Karpas-422 (cell line): ENCODE measurements at regions not wholly inside any gene's neighbourhood (a gene's known extent, or its start where the extent isn't known, plus 50 kb on each side); places are given as distances from the start of the nearest gene placed in this dataset.
"Not testable (repeated sequence)": the region's sequence is repeated elsewhere in the genome, so short reads cannot be mapped to it uniquely, and the experiment has no call there.

Experiments used
- DNase-seq: peaks from one replicate; pipeline ENCODE4 v3.0.0-alpha.2; 2015
- H2AFZ ChIP-seq: fragments of 200-600 bp; sonication (generic); 2 replicates; pipeline ENCODE4 v1.6.1; 2014; ENCODE audit warnings: antibody characterized with exemption, low read length, mixed read lengths
- H3K27ac ChIP-seq: fragments of 200-600 bp; sonication (generic); 2 replicates; pipeline ENCODE4 v1.5.1; 2014; ENCODE audit warnings: mild to moderate bottlenecking, low read length, moderate library complexity
- H3K27me3 ChIP-seq: fragments of 200-600 bp; sonication (generic); 2 replicates; pipeline ENCODE4 v1.6.1; 2014; ENCODE audit warnings: low read length, mixed read lengths
- H3K36me3 ChIP-seq: fragments of 200-600 bp; sonication (generic); 2 replicates; pipeline ENCODE4 v1.6.1; 2014; ENCODE audit warnings: low read length, mixed read lengths; ENCODE audit not compliant: insufficient read depth
- H3K4me1 ChIP-seq: fragments of 200-600 bp; sonication (generic); 2 replicates; pipeline ENCODE4 v1.6.1; 2014; ENCODE audit warnings: mild to moderate bottlenecking, low read length, mixed read lengths
- H3K4me2 ChIP-seq: fragments of 200-600 bp; sonication (generic); 2 replicates; pipeline ENCODE4 v1.6.1; 2014; ENCODE audit warnings: low read length, low read depth, mild to moderate bottlenecking; ENCODE audit not compliant: poor library complexity, severe bottlenecking
- H3K4me3 ChIP-seq: fragments of 200-600 bp; sonication (generic); 2 replicates; pipeline ENCODE4 v1.5.1; 2014; ENCODE audit warnings: mild to moderate bottlenecking, antibody characterized with exemption, low read length, mixed read lengths
- H3K79me2 ChIP-seq: fragments of 200-600 bp; sonication (generic); 2 replicates; pipeline ENCODE4 v1.6.1; 2014; ENCODE audit warnings: mild to moderate bottlenecking, low read length, mixed read lengths
- H3K9ac ChIP-seq: fragments of 200-600 bp; sonication (generic); 2 replicates; pipeline ENCODE4 v1.6.0; 2014; ENCODE audit warnings: low read length
- H3K9me2 ChIP-seq: fragments of 200-600 bp; sonication (generic), shearing (Covaris generic); replicated peaks from 2 replicates; pipeline ENCODE4 v1.6.0; 2014; ENCODE audit warnings: mild to moderate bottlenecking, low read length, moderate library complexity; ENCODE audit not compliant: insufficient read depth
- H3K9me3 ChIP-seq: fragments of 300-700, 200-600 bp; sonication (generic); 2 replicates; pipeline ENCODE4 v1.6.1; 2014; ENCODE audit warnings: low read length, mixed read lengths
- H4K20me1 ChIP-seq: fragments of 200-600 bp; sonication (generic); 2 replicates; pipeline ENCODE4 v1.6.1; 2014; ENCODE audit warnings: mild to moderate bottlenecking, antibody characterized with exemption, low read length, low read depth; ENCODE audit not compliant: insufficient read depth

DNA sequence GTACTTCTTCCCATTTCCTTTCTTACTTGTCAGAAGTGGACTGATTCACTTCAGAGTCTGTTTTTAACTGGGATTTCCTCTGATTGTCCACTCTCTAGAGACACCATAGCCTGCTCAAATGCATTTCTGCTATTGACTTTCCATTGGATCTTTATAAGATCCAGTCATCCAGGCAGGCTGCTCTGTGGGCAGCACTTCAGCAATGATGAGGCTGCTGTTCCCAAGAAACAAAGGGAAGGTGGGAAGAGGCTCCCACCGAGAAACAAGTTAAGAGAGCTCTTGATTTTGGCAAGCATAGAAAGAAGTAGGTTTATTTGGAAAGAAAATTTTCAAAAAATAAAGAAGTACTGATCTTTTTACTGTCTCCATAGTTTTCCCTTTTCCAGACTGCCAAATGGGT is 125.8 kb upstream of the STARD13 start:
- no peak for DNase-seq
- no peaks in the 10 kb centered on the region for H4K20me1 ChIP-seq
- no peak overlapping the region for H3K9ac ChIP-seq
- H3K27me3 ChIP-seq, result no peaks in the 10 kb centered on the region
- H2AFZ ChIP-seq, result no peak overlapping the region
- H3K36me3 ChIP-seq, result no peaks in the 10 kb centered on the region
- no peaks in the 10 kb centered on the region for H3K79me2 ChIP-seq
- H3K4me1 ChIP-seq, result no peaks in the 10 kb centered on the region
- no peak overlapping the region for H3K4me3 ChIP-seq
- no peak overlapping the region for H3K27ac ChIP-seq
- H3K4me2 ChIP-seq, result no peak overlapping the region
- H3K9me2 ChIP-seq, result no peaks in the 10 kb centered on the region
- H3K9me3 ChIP-seq, result no peaks in the 10 kb centered on the region

DNA sequence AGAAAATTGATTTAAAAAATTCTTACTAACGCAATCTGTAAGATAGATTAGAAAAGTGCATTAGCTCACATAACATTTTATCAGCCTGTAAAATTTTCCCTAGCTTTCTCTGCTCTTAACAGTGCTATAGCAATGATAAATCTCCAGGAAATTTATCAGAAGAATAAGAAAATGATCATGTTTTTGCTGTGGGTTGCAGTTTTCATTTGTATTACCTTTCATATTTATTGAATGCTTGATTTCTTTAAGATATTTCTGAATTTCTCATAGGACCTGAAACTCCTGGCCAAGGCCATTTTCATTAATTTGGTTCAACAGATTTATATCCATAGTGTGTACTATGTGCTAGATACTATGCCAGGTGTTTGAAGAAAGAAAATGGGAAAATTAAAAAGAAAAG is 130.3 kb upstream of the STARD13 start:
- Histone ChIP-seq H3K9me2 (no peaks in the 10 kb centered on the region), H3K27ac (no peak overlapping the region), H2AFZ (no peak overlapping the region), H4K20me1 (no peaks in the 10 kb centered on the region), H3K4me1 (no peaks in the 10 kb centered on the region), H3K9me3 (no peaks in the 10 kb centered on the region), H3K79me2 (no peaks in the 10 kb centered on the region), H3K27me3 (no peaks in the 10 kb centered on the region), H3K9ac (no peak overlapping the region), H3K4me2 (no peak overlapping the region), H3K4me3 (no peak overlapping the region), H3K36me3 (no peaks in the 10 kb centered on the region)
- DNase-seq, result no peak

DNA sequence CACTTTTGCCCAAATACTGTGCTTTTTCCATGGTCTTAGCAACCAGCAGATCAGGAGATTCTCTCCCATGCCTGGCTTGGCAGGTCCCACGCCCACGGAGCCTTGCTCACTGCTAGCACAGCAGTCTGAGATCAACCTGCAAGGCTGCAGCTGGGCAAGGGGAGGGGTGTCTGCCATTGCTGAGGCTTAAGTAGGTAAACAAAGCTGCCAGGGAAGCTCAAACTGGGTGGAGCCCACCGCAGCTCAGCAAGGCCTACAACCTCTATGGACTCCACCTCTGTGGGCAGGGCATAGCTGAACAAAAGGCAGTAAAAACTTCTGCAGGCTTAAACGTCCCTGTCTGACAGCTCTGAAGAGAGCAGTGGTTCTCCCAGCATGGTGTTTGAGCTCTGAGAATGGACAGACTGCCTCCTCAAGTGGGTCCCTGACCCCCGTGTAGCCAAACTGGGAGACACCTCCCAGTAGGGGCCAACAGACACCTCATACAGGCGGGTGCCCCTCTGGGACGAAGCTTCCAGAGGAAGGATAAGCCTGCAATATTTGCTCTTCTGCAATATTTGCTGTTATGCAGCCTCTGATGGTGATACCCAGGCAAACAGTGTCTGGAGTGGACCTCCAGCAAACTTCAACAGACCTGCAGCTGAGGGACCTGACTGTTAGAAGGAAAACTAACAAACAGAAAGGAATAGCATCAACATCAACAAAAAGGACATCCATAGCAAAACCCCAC is 132.8 kb upstream of the STARD13 start:
- not testable (repeated sequence) for H2AFZ ChIP-seq, H3K9me3 ChIP-seq, H3K27me3 ChIP-seq, H3K36me3 ChIP-seq, H3K79me2 ChIP-seq, H3K9me2 ChIP-seq, H3K4me2 ChIP-seq, H4K20me1 ChIP-seq, DNase-seq, H3K4me1 ChIP-seq, H3K27ac ChIP-seq, H3K9ac ChIP-seq, H3K4me3 ChIP-seq

DNA sequence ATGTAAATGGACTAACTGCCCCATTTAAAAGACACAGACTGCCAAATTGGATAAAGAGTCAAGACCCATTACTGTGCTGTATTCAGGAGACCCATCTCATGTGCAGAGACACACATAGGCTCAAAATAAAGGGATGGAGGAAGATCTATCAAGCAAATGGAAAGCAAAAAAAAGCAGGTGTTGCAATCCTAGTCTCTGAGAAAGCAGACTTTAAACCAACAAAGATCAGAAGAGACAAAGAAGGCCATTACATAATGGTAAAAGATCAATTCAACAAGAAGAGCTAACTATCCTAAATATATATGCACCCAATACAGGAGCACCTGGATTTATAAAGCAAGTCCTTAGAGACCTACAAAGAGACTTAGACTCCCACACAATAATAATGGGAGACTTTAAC is 134.6 kb upstream of the STARD13 start:
- not testable (repeated sequence) for H3K27me3 ChIP-seq, H4K20me1 ChIP-seq, H3K27ac ChIP-seq, H3K9ac ChIP-seq, H3K9me3 ChIP-seq, H3K4me3 ChIP-seq, H3K4me2 ChIP-seq, H3K36me3 ChIP-seq, H2AFZ ChIP-seq, H3K4me1 ChIP-seq, H3K79me2 ChIP-seq, DNase-seq, H3K9me2 ChIP-seq

DNA sequence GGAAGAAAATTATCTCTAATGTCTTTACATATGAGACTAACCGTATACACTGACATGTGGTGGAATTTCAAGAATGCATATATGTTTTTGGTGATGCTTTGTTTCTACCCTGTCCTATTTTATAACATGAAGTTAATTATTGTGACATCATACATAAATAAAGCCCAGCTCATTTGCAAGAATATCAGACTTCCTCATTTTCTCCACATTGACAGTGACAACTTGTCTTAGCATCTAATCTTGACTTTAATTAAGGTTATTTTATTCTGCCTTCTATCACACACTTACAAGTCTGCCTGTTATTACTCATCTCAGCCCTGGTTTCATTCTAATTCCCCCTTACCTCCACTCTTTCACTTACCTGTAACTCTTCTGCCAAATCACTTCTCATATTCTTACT is 140.6 kb upstream of the STARD13 start:
- Histone ChIP-seq H3K9me2 (no peaks in the 10 kb centered on the region), H3K9me3 (no peaks in the 10 kb centered on the region), H4K20me1 (no peaks in the 10 kb centered on the region), H3K4me2 (no peak overlapping the region), H3K79me2 (no peaks in the 10 kb centered on the region), H3K4me3 (no peak overlapping the region), H2AFZ (no peak overlapping the region), H3K27me3 (no peaks in the 10 kb centered on the region), H3K4me1 (peaks cover 7% of the 10 kb centered on the region), H3K36me3 (no peaks in the 10 kb centered on the region), H3K9ac (no peak overlapping the region), H3K27ac (no peak overlapping the region)
- peak; percentile 57 for DNase-seq

DNA sequence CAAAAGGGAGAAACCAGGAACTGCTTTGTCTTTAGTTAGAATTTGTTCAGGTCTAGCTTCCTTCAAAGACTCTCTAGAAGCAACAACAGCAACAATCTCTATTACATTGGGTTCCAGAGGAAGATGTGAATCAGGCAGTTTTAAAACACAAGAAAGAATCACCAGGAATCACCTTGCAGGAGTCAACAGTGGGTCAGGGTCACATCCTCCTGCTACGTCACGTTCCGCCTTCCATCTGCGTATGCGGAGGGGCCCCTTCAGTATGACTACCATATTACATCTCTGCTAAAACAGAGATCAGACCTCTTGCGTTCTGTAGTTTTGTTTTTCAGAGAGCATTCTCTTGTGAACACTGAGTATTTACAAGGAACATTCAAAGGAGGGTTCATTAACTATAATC is 147.8 kb upstream of the STARD13 start:
- H3K4me3 ChIP-seq, result no peak overlapping the region
- H3K79me2 ChIP-seq, result no peaks in the 10 kb centered on the region
- H3K36me3 ChIP-seq, result no peaks in the 10 kb centered on the region
- H2AFZ ChIP-seq, result no peak overlapping the region
- no peaks in the 10 kb centered on the region for H4K20me1 ChIP-seq
- no peak overlapping the region for H3K27ac ChIP-seq
- H3K9me2 ChIP-seq, result no peaks in the 10 kb centered on the region
- no peaks in the 10 kb centered on the region for H3K4me1 ChIP-seq
- no peaks in the 10 kb centered on the region for H3K27me3 ChIP-seq
- no peak overlapping the region for H3K9ac ChIP-seq
- no peaks in the 10 kb centered on the region for H3K9me3 ChIP-seq
- H3K4me2 ChIP-seq, result no peak overlapping the region
- no peak for DNase-seq

DNA sequence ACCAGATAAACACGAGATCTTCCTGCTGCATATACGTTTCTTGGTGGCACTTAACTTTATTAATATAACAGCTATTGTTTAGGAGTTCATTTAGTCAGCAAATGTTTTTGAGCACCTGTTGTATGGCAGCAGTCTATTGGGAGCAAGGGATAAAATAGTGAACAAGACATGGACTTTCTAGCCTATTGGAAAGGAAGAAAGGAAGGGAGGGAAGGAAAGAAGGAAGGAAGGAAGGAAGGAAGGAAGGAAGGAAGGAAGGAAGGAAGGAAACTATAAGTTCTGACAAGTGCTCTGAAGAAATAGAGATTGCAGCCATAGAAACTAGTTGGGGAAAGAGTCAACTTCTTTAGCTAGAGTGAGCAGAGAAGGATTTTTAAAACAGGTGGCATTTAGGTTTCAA is 149.1 kb upstream of the STARD13 start:
- Histone ChIP-seq H3K9ac (no peak overlapping the region), H3K27ac (no peak overlapping the region), H3K27me3 (no peaks in the 10 kb centered on the region), H3K4me1 (no peaks in the 10 kb centered on the region), H3K9me3 (no peaks in the 10 kb centered on the region), H2AFZ (no peak overlapping the region), H3K36me3 (no peaks in the 10 kb centered on the region), H3K4me3 (no peak overlapping the region), H3K79me2 (no peaks in the 10 kb centered on the region), H3K4me2 (no peak overlapping the region), H4K20me1 (no peaks in the 10 kb centered on the region), H3K9me2 (no peaks in the 10 kb centered on the region)
- no peak for DNase-seq

DNA sequence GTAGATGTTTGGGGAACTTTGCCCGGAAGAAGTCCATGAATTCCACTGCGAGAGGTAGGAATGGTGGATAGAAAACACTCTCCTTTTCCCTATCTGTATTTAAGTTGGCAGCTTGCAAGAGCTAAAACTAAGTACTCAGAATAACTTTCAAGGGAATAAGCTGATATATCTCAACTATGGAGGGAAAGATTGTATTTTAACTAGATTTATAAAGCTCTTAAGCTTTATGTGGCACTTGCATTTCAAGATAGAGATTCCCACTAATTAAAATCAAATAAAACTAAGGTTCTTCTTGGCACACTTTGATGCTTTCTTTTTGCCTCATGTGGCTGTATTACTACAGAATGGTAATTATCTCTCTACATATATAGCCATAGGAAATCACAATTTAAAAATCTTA is 149.7 kb upstream of the STARD13 start:
- Histone ChIP-seq H3K4me3 (no peak overlapping the region), H3K9ac (no peak overlapping the region), H3K9me3 (no peaks in the 10 kb centered on the region), H3K27ac (no peak overlapping the region), H4K20me1 (no peaks in the 10 kb centered on the region), H2AFZ (no peak overlapping the region), H3K9me2 (no peaks in the 10 kb centered on the region), H3K36me3 (no peaks in the 10 kb centered on the region), H3K27me3 (no peaks in the 10 kb centered on the region), H3K79me2 (no peaks in the 10 kb centered on the region), H3K4me2 (no peak overlapping the region), H3K4me1 (no peaks in the 10 kb centered on the region)
- no peak for DNase-seq

DNA sequence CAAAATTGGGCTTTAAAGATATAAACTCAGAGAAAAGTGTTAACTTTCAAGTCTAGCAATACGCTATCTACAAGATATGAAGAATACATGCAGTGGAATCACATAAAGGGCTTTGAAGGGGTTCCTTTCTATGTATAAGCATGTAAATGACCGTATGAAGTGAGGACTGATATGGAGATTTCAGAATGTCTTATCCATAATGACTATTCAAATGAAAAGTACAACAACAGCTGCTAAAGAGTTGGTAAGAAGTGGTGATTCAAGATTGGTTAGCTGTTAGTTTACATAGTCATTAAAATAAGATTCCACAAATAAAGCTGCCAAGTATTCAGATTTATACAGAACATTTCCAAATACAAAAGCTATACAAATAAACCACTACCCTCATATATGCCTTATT is 153.4 kb upstream of the STARD13 start:
- no peaks in the 10 kb centered on the region for H3K36me3 ChIP-seq
- H3K9me3 ChIP-seq, result no peaks in the 10 kb centered on the region
- no peak overlapping the region for H3K4me2 ChIP-seq
- no peak overlapping the region for H3K4me3 ChIP-seq
- H3K9me2 ChIP-seq, result no peaks in the 10 kb centered on the region
- no peaks in the 10 kb centered on the region for H3K4me1 ChIP-seq
- no peaks in the 10 kb centered on the region for H3K79me2 ChIP-seq
- H3K9ac ChIP-seq, result no peak overlapping the region
- no peak overlapping the region for H2AFZ ChIP-seq
- H4K20me1 ChIP-seq, result no peaks in the 10 kb centered on the region
- no peak overlapping the region for H3K27ac ChIP-seq
- DNase-seq, result no peak
- no peaks in the 10 kb centered on the region for H3K27me3 ChIP-seq
